SKM-1 treated with dmso at 0.1 percent for 144 hours (cell line): ENCODE measurements at regions not wholly inside any gene's neighbourhood (a gene's known extent, or its start where the extent isn't known, plus 50 kb on each side); places are given as distances from the start of the nearest gene placed in this dataset.

Source experiments
- DNase-seq: peaks from one replicate; lab custom pipeline; 2025; ENCODE audit not compliant: unreplicated experiment; lab: John Stamatoyannopoulos, UW

DNA sequence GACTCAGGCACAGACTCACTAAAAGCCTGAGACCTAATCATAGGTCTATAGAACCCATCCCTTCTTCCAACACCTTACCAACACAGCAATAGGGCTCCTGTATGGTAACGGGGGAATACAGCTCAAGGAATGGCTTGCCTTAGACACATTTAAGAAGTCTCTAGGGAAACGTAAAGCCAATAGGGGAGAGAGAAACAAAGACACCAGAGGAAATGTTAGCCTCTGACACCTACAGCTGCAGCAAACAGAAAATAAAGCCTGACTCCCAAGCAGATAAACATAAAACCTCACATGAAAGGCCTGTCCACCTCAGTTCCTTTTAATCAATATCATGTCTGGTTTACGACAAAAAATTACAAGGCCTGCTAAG is 51.1 kb upstream of the NCOA1 start:
- DNase-seq = no peak

DNA sequence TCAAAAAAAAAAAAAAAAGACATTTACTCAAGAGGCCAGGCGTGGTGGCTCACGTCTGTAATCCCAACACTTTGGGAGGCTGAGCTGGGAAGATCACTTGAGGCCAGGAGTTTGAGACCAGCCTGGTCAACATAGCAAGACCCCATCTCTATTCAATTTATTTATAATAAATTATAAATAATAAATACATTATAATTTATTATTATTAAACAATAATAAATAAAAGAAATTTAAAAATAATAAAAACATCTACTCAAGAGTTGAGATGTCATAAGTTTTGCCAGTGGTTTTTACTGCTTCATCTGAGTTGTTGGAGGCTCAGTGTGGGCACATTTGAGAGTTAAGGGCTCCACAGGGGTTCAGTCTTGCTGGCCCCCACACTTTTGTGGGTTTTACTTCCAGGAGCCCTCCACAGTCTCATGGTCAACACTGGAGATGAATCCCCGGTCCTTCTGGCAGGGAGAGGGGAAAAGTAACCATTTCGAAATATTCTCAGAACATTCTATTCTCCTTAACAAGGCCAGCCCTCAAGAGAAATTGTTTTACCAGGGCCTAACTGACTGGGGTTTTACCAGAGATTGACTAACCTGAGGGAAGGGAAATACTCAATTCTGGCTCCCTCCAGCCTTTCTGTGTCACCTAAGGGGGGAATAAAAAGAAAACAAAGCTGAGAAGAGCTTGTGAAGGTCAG is 51.6 kb upstream of the NCOA1 start:
- no peak for DNase-seq

DNA sequence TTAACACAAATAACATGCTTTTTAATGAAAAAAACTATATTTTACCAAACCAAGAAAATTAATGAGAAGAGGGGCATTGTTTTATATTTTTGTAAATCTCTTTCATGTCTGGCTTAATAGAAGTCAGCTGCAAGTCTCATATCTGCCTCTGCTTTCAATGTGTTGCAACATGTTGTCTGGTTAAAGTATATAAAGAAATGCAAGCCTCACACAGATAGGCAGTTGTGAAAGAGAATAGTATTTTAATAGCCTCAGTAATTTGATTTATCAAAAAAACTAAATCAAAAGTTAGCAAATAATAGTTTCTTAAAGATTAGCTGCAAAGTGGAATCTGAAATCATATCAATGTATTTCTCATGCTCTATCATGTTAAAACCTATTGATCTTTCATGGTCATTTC is 52.9 kb upstream of the NCOA1 start:
- no peak for DNase-seq

DNA sequence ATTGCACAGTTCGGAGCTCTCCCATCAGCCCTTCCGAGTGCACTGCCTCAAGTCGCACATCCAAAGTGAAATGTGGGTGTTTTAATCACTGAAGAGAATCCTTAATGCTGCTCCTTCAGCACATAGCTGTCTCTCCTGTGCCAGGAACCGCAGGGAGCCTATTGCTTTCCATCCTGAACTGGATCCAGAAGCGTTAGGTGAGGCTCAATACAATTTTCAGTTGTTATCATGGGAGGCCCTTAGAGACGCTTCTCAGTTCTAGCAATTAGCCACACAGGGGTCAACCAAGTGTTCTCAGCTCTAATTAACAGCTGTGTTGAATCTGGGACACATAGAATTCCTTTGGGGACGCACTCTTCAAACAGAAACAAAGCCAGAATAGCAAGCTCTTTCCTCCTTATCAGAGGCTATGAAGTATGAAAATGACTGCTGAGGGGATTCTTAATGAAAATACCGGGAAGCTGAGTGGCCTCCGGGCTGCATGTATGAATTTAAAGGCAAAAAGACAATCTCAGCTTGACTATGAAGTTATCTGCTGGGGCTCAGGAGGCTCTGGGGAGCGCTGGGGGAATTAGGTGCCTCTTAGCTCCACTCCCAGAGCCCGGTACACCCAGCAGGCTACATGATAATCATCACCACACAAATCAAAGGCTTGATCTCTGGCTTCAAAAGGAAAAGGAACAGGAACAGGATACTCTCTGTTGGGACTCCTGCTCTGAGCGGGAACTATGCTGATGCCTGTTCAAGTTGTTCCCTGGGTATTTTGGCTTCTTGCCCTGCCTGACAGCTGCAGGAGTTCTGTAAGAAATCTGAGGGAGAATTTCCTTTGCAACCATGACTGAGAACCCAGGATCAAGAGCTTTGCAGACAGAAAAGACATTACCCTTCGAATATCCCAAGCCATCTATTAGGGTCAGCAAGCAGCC is 55.4 kb upstream of the NCOA1 start:
- DNase-seq = no peak

DNA sequence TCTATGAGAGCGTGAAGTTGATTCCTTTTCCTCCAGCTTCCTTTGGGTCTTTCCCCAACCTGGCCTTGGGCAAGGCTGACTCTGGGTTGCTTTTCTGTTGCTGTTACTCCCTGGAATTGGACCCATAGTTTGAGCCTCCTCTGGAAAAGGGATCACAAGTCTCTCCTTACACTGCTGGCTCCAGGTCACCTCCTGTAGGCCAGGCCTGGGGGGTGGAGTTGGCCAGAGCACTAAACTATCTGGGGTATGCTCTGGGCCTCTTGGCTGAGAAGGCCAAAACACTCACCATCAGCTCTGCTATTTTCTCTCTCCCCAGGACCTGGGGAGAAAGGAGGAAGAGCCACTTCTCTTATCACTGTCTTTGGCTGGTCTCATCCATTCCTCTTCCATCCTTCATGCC is 56.5 kb upstream of the NCOA1 start:
- no peak for DNase-seq

DNA sequence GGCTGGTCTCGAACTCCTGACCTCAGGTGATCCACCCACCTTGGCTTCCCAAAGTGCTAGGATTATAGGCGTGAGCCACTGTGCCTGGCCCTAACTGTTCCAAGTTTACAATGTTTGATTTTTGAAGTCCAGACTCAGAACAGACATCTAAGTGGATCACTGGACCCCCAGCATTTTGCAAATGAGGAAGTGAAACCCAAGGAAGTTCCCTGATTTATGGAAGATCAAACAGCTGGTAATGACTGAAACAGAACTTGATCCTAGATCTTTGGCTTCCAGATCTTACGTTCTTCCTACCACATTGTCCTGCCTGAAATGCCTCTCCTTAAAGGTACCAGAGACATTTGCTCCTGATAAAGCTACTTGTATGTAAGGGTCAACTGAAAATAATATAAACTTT is 58.3 kb upstream of the NCOA1 start:
- DNase-seq = no peak

DNA sequence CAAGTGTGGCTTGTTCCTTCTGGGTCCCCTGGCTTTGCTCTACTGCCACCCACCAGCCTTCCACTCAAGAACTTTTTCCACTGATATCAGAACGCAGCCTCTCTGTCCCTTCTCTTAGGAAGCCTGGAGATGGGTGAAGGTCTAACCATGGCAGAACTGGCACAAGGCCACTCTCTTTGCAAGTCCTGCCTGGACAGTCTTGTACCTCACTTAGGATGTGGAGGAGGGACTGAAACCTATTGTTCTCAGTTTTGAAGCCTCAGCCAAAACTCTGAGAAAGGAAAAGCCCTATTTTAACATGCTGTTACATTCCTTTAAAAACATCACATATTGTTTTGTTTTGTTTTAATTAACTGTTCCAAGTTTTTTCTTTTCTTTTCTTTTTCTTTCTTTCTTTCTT is 58.9 kb upstream of the NCOA1 start:
- no peak for DNase-seq

DNA sequence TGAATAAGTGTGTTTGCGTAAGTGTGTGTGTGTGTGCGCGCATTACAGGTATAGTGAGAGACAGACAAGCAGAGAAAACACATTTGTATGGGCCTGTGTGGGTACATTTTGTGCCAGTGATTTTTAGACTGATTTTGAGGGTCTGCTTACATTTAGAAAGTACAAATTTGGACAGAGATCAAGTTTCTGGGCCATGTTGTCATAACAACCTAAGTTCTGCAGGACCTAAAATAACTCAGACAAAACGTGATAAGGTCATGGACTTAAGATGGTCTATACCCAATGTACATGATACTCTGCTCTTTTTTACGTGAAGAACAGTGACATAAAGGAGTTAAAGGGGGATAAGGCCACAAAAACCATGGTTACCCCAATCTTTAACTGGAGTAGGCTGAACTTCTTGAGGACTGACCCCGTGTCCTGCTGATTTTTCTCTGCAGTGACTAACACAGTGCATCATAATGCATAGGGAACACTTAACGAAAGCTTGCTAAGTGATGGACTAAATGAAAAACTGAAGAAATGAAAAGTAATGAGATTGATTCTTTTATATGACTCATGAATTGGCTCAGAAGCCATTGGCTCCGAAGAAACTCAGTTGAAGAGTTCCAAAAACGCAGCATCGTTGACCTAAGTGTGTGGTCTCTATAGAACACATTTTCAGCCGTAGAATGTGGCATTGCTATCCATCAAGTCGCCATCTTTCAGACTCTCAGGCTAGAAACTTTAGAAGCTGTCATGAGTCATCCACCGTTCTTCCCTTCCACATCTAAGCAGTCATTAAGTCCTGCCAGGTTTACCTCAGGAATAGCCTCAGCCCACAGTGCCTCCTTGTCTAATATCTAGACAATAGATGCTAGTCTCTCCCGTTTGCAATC is 61.6 kb upstream of the NCOA1 start:
- no peak for DNase-seq

DNA sequence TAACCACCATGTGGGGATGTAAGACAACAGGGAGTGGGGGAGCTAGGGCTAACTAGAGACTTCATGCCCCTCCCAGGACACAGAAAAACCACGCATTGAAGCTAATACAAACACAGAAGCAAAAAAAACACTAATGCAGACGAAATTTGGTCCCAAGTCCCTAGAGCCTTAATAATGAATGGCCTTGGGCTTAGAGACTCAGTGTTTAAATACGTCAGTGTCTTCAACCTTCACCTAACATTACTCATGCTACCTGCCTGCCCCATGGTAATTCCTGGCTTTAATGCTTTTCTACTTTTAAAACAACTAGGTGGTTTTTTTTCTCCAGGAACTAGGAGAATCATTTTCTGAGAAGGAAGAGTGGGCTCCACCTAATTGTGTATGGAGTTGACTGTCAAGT is 64.1 kb upstream of the ITSN2 start:
- DNase-seq = no peak

DNA sequence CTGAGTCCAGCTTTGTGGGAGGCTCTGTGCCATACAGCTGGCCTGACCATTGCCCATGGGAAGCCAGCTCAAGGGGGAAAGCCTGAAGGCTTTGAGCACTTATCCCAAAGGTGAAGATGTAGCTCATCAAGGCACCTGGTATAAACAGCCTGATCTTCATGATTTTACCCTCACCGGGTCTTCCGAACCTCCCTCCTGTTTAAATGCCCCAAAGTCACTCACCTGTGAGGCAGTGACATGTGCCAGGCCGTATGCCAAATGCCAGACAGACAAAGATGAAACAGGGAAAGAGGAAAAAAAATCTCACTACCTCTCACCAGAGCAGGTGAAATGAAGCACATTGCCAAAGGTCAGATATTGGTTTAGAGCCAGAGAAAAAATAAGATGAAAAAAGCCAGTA is 62.8 kb upstream of the ITSN2 start:
- DNase-seq = no peak

DNA sequence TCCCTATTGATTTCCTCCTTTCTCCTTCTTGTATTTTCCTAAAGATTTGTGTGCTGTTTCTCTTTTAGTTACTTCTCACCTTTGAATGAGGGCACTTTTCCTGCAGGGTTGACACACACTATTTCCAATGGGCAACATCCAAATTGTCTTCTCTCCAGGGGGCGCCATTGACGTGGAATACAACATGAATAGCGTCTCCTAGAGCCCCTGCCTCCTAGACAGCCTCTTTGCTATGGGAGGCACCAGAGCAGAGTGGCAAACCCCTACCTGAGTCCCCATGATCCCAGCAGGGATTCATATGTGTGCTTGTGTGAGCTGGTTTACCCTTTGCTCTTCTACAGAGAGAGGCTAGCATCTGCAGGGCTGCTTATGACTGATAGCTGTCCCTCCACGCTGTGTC is 61.3 kb upstream of the ITSN2 start:
- DNase-seq = peak; percentile 51

DNA sequence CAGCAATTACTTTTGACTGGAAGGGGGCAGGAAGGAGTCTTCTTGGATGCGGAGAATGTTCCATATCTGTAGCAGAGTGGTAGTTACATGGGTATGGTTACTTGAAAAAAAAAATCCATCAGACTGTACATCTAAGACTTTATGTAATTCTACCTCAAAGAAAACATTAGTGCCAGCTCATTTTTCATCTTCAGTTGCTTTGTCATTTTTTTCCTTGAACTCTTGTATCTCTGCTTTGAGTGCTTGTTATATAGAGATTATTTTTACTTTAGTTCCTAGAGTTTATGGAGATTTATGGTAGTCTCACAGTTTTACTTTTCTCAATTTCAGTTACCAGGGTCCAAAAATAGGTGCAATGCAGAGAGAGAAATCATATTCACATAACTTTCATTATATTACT is 60.0 kb upstream of the ITSN2 start:
- no peak for DNase-seq

DNA sequence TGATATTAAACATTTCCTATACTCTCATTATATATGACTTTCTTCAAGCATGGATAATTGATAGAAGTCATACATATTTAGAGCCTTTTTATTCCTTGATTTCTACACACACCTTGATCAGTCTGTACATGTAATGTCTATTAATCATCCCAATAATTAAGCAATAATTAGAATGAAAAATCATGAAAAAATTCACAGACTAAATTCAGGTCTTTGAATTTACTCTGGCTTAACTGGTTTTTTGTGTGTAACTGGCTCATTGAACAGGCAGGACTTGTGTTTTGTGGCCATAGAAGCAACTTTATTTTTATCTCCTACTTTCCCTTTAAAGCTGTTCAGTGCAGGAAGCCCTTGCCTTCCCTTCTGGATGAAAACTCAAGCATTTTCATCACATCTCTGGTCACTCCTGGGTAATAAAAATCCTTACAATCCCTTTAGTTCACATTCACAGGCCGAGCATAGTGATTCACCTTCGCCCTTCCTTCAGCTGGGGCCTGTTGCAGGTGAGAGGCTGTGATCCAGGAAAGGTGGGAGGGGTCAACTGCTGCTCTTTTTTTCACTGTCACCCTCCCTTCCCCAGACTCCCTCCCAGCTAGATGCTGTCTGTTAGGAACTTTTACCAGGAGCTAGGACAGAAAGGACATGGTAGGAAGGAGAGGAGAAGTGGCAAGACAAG is 58.0 kb upstream of the ITSN2 start:
- no peak for DNase-seq

DNA sequence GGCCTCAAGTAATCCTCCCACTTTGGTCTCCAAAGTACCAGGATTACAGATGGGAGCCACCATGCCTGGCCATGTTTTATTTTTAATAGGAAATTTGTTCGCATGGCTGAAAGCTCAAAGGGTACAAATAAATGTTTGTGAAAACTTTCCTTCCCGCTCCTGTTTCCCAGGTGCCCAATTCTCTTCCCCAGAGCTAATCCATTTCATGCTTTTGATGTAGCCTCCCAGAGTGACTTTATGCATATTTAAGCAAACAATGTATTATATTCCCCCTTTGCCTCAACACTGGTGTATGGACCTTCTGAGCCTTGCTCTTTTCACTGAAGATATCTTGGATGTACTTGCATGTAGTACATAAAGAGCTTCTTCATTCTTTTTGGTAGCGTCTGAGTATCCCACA is 52.5 kb upstream of the ITSN2 start:
- no peak for DNase-seq

DNA sequence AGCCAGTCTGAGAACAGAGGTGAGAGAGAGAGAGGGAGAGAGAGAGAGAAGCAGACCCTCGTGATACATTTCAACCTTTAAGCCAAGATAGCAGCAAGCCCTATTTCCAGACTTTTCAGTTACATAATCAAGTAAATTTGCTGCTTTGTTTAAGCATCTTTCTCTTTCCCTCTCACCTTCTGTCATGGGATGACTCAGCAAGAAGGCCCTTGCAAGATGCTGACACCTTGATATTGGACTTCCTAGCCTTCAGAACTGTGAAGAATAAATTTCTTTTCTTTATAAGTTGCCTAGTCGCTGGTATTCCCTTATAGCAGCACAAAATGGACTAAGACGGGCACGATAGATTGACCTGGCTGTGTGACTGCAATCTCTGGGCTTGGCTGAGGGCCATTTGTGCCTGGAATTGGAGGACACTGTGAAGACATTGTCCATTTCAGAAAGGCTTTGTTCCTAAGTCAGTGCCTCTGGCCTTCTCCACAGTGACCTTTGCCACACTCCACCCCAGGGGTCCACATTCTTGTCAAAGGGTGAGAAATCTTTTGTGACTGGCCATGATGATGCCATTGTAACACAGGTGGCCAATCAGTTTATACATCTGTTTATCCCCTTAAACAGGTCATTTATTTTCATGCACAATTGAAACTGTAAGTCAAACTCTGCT is 51.3 kb upstream of the ITSN2 start:
- no peak for DNase-seq

DNA sequence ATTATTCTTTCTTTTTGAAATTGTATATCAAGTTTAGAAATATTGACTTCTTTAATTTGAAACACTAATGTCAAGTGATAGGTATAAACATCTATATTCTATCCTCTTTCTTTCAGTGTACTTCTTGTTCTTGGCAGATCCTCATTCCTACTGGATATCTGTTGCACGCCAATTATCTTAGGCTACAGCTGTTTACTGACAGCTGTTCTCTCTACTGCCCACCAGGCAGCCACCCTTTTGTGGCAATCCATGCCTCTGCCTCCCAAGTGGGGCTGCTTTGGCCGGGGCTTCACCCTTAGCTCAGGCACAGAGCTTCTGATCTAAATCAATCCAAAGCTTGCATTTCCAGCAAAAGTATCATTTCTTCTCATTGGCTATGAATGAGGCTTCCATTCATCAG is 50.6 kb upstream of the ITSN2 start:
- DNase-seq = no peak

DNA sequence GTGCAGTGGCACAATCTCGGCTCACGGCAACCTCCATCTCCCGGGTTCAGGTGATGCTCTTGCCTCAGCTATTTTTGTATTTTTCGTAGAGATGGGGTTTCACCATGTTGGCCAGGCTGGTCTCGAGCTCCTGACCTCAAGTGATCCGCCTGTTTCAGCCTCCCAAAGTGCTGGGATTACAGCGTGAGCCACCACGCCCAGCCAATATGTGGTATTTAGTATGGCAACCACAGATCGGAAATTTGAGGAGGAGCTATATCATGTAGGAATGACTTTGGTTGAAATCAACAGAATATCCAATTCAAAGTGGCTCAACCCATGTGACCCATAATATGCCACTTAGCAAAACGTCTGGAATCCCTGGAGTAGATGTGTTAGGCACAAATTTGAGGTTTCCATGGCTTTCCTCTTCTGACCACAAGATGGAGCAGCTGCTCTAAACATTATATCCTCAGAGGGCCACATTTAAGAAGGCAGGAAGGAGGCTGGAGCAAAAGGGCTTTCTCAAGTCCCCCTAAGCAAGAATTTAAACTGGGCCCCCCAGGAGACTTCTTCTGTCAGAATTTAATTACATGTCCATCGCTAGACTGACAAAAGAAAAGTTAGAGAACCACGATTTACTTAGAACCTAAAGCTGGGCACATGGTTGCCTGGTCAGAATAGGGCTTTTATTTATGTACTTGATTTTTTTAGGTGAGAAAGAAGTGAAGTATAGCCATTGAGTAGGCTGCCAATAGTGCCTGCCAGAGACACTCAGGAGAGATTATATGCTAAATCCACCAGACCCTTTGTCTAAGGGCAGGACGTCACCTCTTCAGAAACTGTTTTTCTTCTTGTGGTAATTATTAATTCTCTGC is 49.6 kb upstream of the ITSN2 start:
- DNase-seq = peak; percentile 64
